Endodermal cell (in vitro differentiated cells): ENCODE measurements at regions not wholly inside any gene's neighbourhood (a gene's known extent, or its start where the extent isn't known, plus 50 kb on each side); places are given as distances from the start of the nearest gene placed in this dataset.

ENCODE experiments used
- DNase-seq: peaks from one replicate; pipeline ENCODE4 v3.0.0-alpha.2; 2017
- H3K27ac ChIP-seq: 2 replicates; pipeline ENCODE4 v1.5.1; 2013; ENCODE audit warnings: mild to moderate bottlenecking, low read depth, low read length, moderate library complexity
- H3K27me3 ChIP-seq: 2 replicates; pipeline ENCODE4 v1.6.1; 2013; ENCODE audit warnings: mild to moderate bottlenecking, low read length, moderate library complexity; ENCODE audit not compliant: insufficient read depth, control insufficient read depth, poor library complexity, severe bottlenecking
- H3K36me3 ChIP-seq: 2 replicates; pipeline ENCODE4 v1.7.0; 2013; ENCODE audit warnings: mild to moderate bottlenecking, low read length, moderate library complexity; ENCODE audit not compliant: control insufficient read depth, insufficient read depth
- H3K4me1 ChIP-seq: one replicate; pipeline ENCODE4 v1.7.0; 2013; ENCODE audit warnings: low read length; ENCODE audit not compliant: control insufficient read depth, insufficient read depth
- H3K4me3 ChIP-seq: 2 replicates; pipeline ENCODE4 v1.5.1; 2013; ENCODE audit warnings: mild to moderate bottlenecking, low read length, moderate library complexity
- H3K9ac ChIP-seq: 2 replicates; pipeline ENCODE4 v1.6.1; 2013; ENCODE audit warnings: mild to moderate bottlenecking, low read length, moderate library complexity; ENCODE audit not compliant: poor library complexity, severe bottlenecking; ENCODE audit errors: extremely low read depth
- H3K9me3 ChIP-seq: 2 replicates; pipeline ENCODE4 v1.6.1; 2013; ENCODE audit warnings: mild to moderate bottlenecking, low read length, moderate library complexity; ENCODE audit not compliant: control insufficient read depth
- H3K27ac Mint-ChIP-seq: 2 replicates; pipeline ENCODE4 v1.8.0; 2020; ENCODE audit warnings: mixed read lengths
- H3K27me3 Mint-ChIP-seq: 2 replicates; pipeline ENCODE4 v1.8.0; 2021; ENCODE audit warnings: mild to moderate bottlenecking, mixed read lengths; ENCODE audit not compliant: insufficient read depth
- H3K36me3 Mint-ChIP-seq: 2 replicates; pipeline ENCODE4 v1.8.0; 2020; ENCODE audit warnings: low read depth, mixed read lengths
- H3K4me1 Mint-ChIP-seq: 2 replicates; pipeline ENCODE4 v1.8.0; 2020; ENCODE audit warnings: mixed read lengths
- H3K4me3 Mint-ChIP-seq: 2 replicates; pipeline ENCODE4 v1.8.0; 2020; ENCODE audit warnings: mild to moderate bottlenecking, moderate library complexity, mixed read lengths
- H3K9me3 Mint-ChIP-seq: 2 replicates; pipeline ENCODE4 v1.8.0; 2020; ENCODE audit warnings: mild to moderate bottlenecking, mixed read lengths
- WGBS, 2 experiments: methylation state at CpG; one replicate each; pipeline versions ENCODE4 v1.1.5 to v1.1.7; 2013; ENCODE audit warnings: missing lambda C conversion rate in 2 of 2, mixed read lengths in 1 of 2; ENCODE audit not compliant: insufficient coverage in 1 of 2, insufficient read length in 1 of 2; 5-methylcytosine and 5-hydroxymethylcytosine counted together
- TF ChIP-seq, protein P1 (sequence below): fragments of 200-600 bp; sonication (generic); conservative IDR thresholded peaks from 2 replicates; pipeline ENCODE4 v1.5.0; 2021; ENCODE audit warnings: antibody characterized with exemption, mild to moderate bottlenecking

DNA sequence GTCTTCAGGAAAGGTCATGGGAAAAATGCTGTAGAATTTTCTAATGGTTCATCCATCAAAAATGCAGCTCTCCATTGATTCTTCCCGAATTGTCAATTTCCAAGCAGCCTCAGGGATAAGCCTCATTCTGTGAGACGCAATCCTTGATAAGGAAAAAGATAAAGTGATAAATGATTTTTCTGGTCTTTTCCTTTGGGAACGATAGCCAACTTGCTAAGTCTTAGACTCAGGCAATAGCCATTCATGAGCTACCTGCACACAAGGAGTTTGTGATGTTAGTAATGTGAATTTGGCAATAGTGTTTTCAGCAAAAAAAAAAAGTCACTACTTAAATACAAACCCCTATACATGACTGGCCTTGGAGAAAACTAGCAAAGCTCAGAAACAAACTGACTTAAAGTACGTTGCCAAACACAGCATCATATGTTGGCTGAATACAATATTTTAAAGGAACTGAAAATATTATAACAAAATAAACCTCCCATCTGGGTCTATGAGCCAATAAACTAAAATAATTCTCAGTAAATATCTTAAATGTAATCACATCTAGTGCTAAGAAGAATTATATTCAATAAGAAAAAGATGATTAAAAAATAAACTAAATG, 75.5 kb downstream of the KLF6 start:
- Histone ChIP-seq H3K27ac (no peak overlapping the region), H3K36me3 (no peaks in the 10 kb centered on the region), H3K9me3 (peaks cover 19% of the 10 kb centered on the region), H3K9ac (no peak overlapping the region), H3K27me3 (no peaks in the 10 kb centered on the region), H3K4me1 (peaks cover 3% of the 10 kb centered on the region), H3K4me3 (no peak overlapping the region)
- Mint-ChIP-seq H3K36me3 (no peaks in the 10 kb centered on the region), H3K27ac (no peak overlapping the region), H3K4me3 (no peak overlapping the region), H3K9me3 (peaks cover 15% of the 10 kb centered on the region), H3K27me3 (no peaks in the 10 kb centered on the region), H3K4me1 (peaks cover 14% of the 10 kb centered on the region)
- TF ChIP-seq, protein P1, sequence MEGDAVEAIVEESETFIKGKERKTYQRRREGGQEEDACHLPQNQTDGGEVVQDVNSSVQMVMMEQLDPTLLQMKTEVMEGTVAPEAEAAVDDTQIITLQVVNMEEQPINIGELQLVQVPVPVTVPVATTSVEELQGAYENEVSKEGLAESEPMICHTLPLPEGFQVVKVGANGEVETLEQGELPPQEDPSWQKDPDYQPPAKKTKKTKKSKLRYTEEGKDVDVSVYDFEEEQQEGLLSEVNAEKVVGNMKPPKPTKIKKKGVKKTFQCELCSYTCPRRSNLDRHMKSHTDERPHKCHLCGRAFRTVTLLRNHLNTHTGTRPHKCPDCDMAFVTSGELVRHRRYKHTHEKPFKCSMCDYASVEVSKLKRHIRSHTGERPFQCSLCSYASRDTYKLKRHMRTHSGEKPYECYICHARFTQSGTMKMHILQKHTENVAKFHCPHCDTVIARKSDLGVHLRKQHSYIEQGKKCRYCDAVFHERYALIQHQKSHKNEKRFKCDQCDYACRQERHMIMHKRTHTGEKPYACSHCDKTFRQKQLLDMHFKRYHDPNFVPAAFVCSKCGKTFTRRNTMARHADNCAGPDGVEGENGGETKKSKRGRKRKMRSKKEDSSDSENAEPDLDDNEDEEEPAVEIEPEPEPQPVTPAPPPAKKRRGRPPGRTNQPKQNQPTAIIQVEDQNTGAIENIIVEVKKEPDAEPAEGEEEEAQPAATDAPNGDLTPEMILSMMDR: no peak
- DNase-seq: no peak
- WGBS, 2 experiments: 60 to 73% methylated on average over 2 to 4 of the region's 4 CpGs

DNA sequence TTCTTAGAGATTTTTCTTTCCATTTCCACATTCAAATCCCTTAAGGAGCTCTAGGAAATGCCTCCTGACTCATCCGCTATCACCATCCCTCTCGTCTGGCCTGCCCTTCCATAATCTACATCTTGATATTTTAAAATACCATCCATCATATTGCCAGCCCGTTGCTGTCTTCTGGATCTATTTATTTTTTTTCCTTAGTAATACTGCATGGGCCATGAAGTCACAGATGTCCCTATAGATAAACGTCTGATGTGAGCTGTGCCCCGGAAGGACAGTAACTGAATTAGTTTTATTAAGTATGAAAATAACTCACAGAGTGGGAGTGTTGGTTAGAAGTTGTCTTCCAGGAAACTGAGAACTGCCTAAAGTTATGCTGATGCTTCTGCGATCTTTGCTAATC, 76.2 kb downstream of the KLF6 start:
- 77 to 88% methylated on average over 4 to 6 of the region's 6 CpGs for WGBS, 2 experiments
- Mint-ChIP-seq H3K4me1 (peaks cover 16% of the 10 kb centered on the region), H3K27ac (no peak overlapping the region), H3K27me3 (no peaks in the 10 kb centered on the region), H3K36me3 (no peaks in the 10 kb centered on the region), H3K4me3 (no peak overlapping the region), H3K9me3 (peaks cover 15% of the 10 kb centered on the region)
- H3K4me3 ChIP-seq: no peak overlapping the region
- peaks cover 19% of the 10 kb centered on the region for H3K9me3 ChIP-seq
- no peaks in the 10 kb centered on the region for H3K36me3 ChIP-seq
- TF ChIP-seq, protein P1: no peak
- no peak for DNase-seq
- peaks cover 3% of the 10 kb centered on the region for H3K4me1 ChIP-seq
- H3K9ac ChIP-seq: no peak overlapping the region
- H3K27me3 ChIP-seq: no peaks in the 10 kb centered on the region
- H3K27ac ChIP-seq: no peak overlapping the region

DNA sequence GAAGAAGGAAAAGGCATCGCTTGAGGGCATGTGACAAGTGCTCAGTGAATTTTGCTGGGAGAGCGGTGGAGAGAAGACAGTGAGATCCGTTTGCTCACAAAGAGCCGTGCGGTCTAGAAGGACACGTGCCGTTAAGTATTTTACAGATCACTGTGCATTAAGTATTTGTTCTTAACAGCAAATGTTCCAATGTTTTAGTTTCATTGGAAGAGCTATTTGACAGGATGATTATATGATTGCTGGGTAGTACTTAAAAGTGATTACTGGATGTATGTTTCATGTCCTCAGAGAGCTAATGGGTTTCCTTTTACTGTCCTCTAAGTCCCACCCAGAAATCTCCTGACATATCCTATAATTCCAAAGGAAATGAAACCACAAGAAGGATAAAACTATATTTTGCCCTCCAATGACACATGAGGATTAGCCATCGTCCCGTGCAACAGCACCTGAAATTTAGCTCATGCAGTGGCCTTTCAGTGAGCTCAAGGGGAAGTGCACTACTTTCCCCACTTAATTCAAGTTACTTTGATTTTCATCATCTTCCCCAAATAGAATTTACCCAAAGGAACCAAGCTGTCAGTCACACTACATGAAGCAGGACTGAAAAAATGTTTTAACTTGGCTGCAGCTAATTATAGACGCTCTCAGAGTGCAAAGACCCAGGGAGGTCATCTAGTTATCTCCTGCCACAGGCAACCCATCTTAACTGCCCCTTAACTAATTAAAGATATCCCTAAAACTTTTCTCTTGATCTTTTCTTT, 80.3 kb downstream of the KLF6 start:
- H3K9me3 ChIP-seq: no peaks in the 10 kb centered on the region
- peaks cover 40% of the 10 kb centered on the region for H3K4me1 Mint-ChIP-seq
- no peak overlapping the region for H3K9ac ChIP-seq
- H3K4me3 Mint-ChIP-seq: no peak overlapping the region
- H3K9me3 Mint-ChIP-seq: no peaks in the 10 kb centered on the region
- no peak overlapping the region for H3K27ac ChIP-seq
- H3K36me3 Mint-ChIP-seq: no peaks in the 10 kb centered on the region
- peaks cover 18% of the 10 kb centered on the region for H3K4me1 ChIP-seq
- WGBS, 2 experiments: 94 to 97% methylated on average over 9 to 10 of the region's 10 CpGs
- H3K27me3 ChIP-seq: no peaks in the 10 kb centered on the region
- DNase-seq: no peak
- no peak overlapping the region for H3K27ac Mint-ChIP-seq
- TF ChIP-seq, protein P1: no peak
- no peak overlapping the region for H3K4me3 ChIP-seq
- no peaks in the 10 kb centered on the region for H3K36me3 ChIP-seq
- H3K27me3 Mint-ChIP-seq: no peaks in the 10 kb centered on the region
